Daoy (cell line): ENCODE measurements at regions not wholly inside any gene's neighbourhood (a gene's known extent, or its start where the extent isn't known, plus 50 kb on each side); places are given as distances from the start of the nearest gene placed in this dataset.

Experiments used
- DNase-seq: peaks from one replicate; pipeline ENCODE4 v3.0.0-alpha.2; 2015; ENCODE audit warnings: low read depth

GRCh38 chr9:114733816-114734215, 51.8 kb upstream of the TEX48 start:
- peak; percentile 85 for DNase-seq

GRCh38 chr9:114732823-114733222, 50.8 kb upstream of the TEX48 start:
- DNase-seq = no peak
